GM19452 (cell line): ENCODE measurements at regions not wholly inside any gene's neighbourhood (a gene's known extent, or its start where the extent isn't known, plus 50 kb on each side); places are given as distances from the start of the nearest gene placed in this dataset.
"Not testable (repeated sequence)": the region's sequence is repeated elsewhere in the genome, so short reads cannot be mapped to it uniquely, and the experiment has no call there.

Source experiments
- ATAC-seq: cut with Tn5 transposase; IDR thresholded peaks from one replicate; pipeline ENCODE4 v1.9.1; 2021; ENCODE audit not compliant: unreplicated experiment

GRCh38 chr4:125262502-125262901 lies 52.3 kb upstream of the FAT4 start:
- no peak for ATAC-seq

DNA sequence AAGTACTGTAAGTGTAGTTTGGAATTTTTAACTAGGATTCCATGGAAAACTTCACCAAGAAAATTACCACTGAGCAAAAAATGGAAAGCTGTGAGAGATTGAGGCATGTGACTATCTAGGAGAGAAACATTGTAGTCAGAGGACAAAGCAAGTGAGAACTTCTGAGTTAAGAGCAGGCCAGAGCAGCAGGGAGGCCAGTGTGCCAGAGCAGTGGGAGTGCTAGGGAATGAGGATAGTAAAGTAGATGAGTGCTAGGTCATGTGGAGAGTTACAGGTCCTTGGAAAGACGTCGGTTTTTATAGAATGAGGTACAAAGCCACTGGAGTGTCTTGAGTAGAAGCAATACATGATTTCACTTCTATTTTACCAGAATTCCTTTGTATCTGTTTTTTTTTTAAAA lies 52.7 kb upstream of the FAT4 start:
- no peak for ATAC-seq

DNA sequence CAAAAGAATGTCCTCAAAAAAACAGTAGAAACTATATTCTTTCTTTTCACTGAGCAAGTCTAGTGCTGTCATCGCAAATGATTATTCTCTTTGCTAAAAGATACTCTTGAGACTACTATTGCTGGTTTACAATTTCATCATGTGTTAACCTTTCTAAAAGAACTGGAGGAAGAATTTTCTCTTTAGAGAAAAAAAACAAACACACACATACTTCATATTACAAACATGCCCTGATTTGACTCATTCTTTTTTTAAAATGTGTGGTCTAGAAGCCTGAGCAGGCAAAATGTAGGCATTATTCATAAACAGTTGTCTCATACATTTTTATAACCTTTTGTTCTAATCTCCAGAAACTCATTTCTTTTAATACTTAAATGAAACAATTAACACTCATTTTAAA lies 60.6 kb upstream of the FAT4 start:
- ATAC-seq, result no peak

GRCh38 chr4:125244848-125245450 lies 69.8 kb upstream of the FAT4 start:
- ATAC-seq, result no peak

DNA sequence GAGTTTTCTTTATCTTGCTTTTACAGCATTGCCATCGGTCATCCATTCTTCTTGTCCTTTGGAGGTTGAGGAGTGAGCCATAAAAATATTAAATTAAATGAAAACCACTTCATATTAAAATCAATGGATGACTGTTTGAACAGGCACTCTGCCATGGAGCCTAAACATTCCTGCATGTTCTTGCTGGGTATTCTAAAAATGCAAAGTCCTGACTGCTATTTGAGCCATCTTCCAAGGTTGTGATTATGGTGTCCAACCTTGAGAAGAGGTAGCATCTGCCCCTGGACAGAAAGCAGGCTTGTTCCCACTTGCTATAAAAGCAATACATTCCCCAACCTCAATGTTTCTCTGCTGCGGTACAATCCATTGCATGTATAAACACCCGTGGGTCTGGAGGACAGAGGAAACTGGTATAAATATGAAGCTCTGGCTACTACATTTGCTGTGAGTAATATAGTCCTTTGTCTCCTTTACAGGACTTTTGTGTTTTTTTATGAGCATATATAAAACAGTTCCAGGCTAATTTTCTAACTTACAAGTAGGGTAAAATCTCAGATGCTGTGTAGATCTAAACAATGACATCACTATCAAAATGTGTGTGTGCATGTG lies 70.9 kb upstream of the FAT4 start:
- ATAC-seq, result no peak

DNA sequence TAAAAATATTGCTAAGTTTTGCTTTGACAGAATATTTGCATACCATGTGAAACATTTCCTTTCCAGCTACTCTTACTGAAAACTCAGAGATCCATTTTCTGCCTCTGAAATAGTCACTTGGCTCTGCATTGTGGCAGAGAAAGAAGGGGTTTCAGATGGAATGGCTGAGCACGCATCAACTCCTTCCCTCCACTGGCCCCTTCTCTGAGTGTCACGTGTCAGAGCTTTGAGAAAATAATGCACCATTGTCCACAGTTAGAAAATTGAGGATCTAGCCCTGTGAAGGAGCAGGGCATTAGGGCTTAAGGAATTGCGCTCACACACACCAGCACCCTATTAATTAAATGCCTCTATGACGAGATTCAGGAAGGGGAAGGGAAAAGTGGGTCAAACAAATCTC lies 78.8 kb upstream of the FAT4 start:
- no peak for ATAC-seq

DNA sequence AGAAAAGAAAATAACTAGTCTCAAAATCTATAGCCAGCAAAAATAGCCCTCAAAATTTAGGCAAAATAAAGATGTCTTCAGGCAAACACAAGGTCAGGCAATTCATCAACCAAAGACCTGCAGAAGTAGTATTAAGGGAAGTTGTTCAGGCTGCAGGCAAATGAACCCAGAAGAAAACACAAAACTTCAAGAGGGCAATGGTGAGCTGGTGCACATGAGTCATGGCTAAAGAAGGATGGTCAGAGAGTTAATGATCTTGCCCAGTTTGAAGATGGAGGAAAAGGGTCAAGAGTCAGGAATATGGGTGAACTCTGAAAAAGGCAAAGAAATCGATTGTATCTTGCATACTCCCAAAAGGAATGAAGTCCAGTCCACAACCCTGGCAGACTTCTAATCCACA lies 83.1 kb upstream of the FAT4 start:
- no peak for ATAC-seq

DNA sequence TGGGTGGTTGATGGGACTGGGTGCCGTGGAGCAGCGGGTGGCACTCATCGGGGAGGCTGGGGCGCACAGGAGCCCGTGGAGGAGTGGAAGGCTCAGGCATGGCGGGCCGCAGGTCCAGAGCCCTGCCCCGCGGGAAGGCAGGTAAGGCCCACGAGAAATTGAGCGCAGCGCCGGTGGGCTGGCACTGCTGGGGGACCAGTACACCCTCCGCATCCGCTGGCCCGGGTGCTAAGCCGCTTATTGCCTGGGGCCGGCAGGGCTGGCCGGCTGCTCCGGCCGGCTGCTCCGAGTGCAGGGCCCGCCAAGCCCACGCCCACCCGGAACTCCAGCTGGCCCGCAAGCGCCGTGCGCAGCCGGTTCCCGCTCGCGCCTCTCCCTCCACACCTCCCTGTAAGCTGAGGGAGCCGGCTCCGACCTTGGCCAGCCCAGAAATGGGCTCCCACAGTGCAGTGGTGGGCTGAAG lies 85.1 kb upstream of the FAT4 start:
- ATAC-seq, result no peak

- ATAC-seq, result no peak
Observed at GRCh38 chr4:125225806-125226205, 88.9 kb upstream of the FAT4 start.

DNA sequence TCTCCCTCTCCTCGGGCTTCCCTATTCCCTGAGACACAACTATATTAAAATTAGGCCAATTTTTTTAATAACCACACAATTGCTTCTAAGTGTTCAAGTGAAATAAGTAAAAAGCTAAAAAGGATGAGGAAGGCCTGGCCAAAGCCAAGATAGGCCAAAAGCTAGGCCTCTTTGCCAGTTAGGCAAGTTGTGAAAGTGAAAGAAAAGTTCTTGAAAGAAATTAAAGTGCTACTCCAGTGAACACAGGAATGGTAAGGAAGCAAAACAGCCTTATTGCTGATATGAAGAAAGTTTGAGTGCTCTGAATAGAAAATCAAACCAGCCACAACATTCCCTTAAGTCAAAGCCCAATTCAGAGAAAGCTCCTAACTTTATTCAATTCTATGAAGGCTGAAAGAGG lies 114.2 kb upstream of the FAT4 start:
- no peak for ATAC-seq

GRCh38 chr4:125198916-125199315 lies 115.8 kb upstream of the FAT4 start:
- ATAC-seq, result no peak

GRCh38 chr4:125191874-125192459 lies 122.8 kb upstream of the FAT4 start:
- not testable (repeated sequence) for ATAC-seq

GRCh38 chr4:125191232-125191631 lies 123.5 kb upstream of the FAT4 start:
- ATAC-seq, result no peak

- ATAC-seq, result no peak
Observed at GRCh38 chr4:125187226-125188176, 127.3 kb upstream of the FAT4 start.

DNA sequence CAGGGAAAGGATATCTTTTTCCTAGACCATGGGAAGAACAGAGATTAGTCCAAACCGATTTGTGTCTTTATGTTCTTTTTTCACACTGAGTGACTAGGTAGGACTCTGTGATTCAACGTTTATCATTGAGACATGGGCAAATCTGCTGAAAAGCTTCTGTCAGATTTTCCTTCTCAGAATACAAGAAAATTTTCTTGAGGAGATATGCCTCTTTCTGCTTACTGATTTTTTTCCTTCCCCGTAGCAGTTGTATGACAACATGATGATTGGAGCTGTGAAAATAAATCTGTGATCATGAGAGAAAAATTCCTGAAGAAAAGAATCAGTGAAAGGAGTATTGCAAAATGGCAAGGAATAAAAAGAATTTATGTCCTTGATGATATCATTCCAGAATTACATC lies 130.6 kb upstream of the FAT4 start:
- ATAC-seq, result no peak

DNA sequence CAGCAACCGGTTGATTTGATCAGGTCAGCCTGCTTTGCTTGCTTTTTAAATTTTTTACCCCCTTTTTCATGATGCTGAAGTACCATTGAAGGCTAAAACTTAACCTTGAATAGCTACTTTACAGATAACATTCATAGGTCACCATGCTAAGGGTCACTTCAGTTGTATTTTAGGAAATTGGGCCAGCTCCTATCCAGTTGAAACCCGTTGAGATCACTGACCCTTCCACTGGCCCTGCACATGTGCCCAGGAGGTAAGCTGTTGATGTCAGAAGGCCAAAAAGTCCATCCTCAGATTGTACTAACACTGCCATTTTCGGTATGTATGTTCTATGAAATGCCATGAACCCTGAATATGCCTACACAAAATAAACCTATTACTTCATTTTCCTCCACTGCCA lies 133.0 kb upstream of the FAT4 start:
- ATAC-seq, result no peak

DNA sequence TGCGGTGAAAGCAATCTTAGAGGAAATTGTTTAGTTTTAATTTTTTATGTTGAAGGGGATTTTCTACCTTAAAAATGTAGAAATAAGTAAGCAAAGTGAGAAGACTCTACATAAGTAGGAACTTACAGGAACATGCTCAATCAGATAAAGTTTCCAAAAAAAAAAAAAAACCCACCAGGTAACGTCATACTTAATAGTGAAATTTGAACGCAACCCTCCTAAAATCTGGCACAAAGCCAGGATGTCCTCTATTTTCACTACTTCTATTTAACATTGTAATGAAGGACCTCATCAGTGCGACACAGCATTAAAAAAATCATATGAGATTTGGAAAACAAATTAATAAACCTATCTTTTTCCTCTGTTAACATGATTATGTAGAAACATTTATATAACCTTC lies 135.0 kb upstream of the FAT4 start:
- ATAC-seq, result no peak

DNA sequence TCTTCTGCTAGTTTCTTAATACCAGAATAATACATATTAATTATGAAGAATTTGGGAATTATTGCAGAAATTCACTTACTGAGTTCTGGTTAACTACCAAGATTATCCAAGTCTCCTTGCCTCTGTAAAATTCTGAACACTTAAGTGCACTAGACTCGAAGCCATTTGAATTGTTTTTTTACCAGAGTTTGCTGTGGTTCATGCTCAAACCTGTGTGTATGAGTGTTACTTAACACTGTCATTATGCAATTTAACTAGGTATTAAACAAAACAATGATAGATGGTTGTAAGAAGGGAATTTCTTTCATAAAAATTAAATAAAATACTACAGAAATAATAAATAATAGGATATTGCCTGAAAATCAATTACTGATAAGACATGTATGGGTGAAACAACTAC lies 145.6 kb upstream of the FAT4 start:
- no peak for ATAC-seq

DNA sequence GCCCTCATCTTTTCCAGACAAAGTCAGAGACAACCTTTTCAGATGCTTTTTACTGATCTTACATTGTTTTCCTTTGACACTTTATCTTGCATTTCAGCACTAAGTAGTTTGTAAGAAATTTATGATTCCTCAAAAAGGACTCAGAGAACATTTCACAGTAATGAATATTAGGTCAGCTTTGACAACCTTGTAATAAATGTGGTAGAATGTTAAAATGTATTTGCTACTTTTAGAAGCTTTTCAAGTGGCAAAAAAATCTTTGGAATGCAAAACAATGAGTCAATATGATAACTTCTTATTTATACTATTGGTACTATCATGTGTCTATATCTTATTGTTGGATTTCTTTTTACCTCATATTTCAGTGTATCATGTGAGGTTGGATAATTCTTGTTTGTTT lies 146.2 kb upstream of the FAT4 start:
- ATAC-seq, result no peak

GRCh38 chr4:125166012-125166411 lies 148.7 kb upstream of the FAT4 start:
- ATAC-seq, result not testable (repeated sequence)

DNA sequence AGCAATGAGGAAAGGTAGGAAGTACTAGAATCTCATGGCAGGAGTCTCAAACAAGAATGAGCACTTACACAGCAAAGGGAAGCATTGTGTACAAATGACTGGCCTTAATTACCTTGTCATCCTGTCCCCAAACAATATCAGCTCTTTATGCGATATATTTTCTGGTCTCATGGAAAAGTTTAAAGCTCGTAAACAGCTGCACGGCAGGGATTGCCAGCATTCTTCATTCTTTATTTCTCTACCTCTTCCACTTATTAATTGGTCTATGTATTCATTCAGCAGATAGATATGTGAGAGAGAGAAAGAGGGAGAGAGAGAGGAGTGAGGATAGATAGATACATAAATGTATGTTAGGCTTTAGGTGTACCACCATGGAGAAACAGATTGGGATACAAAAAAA lies 155.8 kb upstream of the FAT4 start:
- no peak for ATAC-seq

GRCh38 chr4:125155251-125155650 lies 159.5 kb upstream of the FAT4 start:
- ATAC-seq, result no peak
